IMR-90 (cell line): ENCODE measurements at regions not wholly inside any gene's neighbourhood (a gene's known extent, or its start where the extent isn't known, plus 50 kb on each side); places are given as distances from the start of the nearest gene placed in this dataset.

ENCODE experiments used
- ATAC-seq: fragments of 200-7000 bp; cut with Tn5 transposase; 2 replicates; pipeline ENCODE4 v1.9.1; 2020; ENCODE audit warnings: low read depth, mild to moderate bottlenecking, moderate library complexity
- BruUV-seq: library from RNA; stranded (reverse); fragments of 400-500 nt; replicated peaks from 2 replicates; lab custom pipeline; 2021; lab: Mats Ljungman, UMichigan
- CTCF ChIA-PET: fragments of 300-600 bp; formaldehyde crosslinking; extraction: SDS; loops from one replicate; lab custom pipeline; 2021; ENCODE audit warnings: antibody characterized with exemption; lab: Yijun Ruan, JAX
- POLR2A ChIA-PET: fragments of 300-600 bp; sonication (Branson Sonifier 250); formaldehyde crosslinking; loops from one replicate; lab custom pipeline; 2022; ENCODE audit warnings: antibody characterized with exemption; ENCODE audit not compliant: unreplicated experiment; lab: Charles Lee
- DNase-seq: peaks from one replicate; pipeline ENCODE4 v3.0.0; 2013
- H2AFZ ChIP-seq: replicated peaks from 2 replicates; pipeline ENCODE3; 2013; ENCODE audit warnings: low read length, mild to moderate bottlenecking; ENCODE audit not compliant: poor library complexity
- H2AK5ac ChIP-seq: 2 replicates; pipeline ENCODE4 v1.6.1; 2013; ENCODE audit warnings: low read depth, low read length, inconsistent platforms
- H2AK9ac ChIP-seq: replicated peaks from 2 replicates; pipeline ENCODE3; 2013; ENCODE audit warnings: mild to moderate bottlenecking, low read depth, low read length, moderate library complexity; ENCODE audit not compliant: poor library complexity
- H2BK120ac ChIP-seq: 2 replicates; pipeline ENCODE4 v1.6.1; 2013; ENCODE audit warnings: low read depth, low read length, inconsistent platforms
- H2BK15ac ChIP-seq: 3 replicates; pipeline ENCODE4 v1.6.1; 2013; ENCODE audit warnings: low read depth, low read length, inconsistent platforms
- H2BK20ac ChIP-seq: 2 replicates; pipeline ENCODE4 v1.6.1; 2013; ENCODE audit warnings: low read depth, mild to moderate bottlenecking, inconsistent platforms, low read length, moderate library complexity
- H2BK5ac ChIP-seq: 2 replicates; pipeline ENCODE4 v1.6.1; 2013; ENCODE audit warnings: mild to moderate bottlenecking, low read depth, low read length, inconsistent platforms; ENCODE audit not compliant: poor library complexity, severe bottlenecking
- H3K14ac ChIP-seq: replicated peaks from 2 replicates; pipeline ENCODE4 v1.6.1; 2013; ENCODE audit warnings: low read depth, low read length, inconsistent platforms
- H3K18ac ChIP-seq: 2 replicates; pipeline ENCODE4 v1.6.1; 2013; ENCODE audit warnings: low read depth, low read length, control low read depth
- H3K23ac ChIP-seq: 2 replicates; pipeline ENCODE4 v1.6.1; 2013; ENCODE audit warnings: low read depth, low read length, inconsistent platforms
- H3K27ac ChIP-seq: 2 replicates; pipeline ENCODE4 v1.5.1; 2013; ENCODE audit warnings: mild to moderate bottlenecking, control low read depth, low read length; ENCODE audit not compliant: insufficient read depth
- H3K27me3 ChIP-seq: 2 replicates; pipeline ENCODE4 v1.6.1; 2013; ENCODE audit warnings: low read length; ENCODE audit not compliant: control insufficient read depth, insufficient read depth
- H3K36me3 ChIP-seq: 2 replicates; pipeline ENCODE4 v1.6.1; 2013; ENCODE audit warnings: low read length, mixed read lengths; ENCODE audit not compliant: control insufficient read depth, insufficient read depth
- H3K4ac ChIP-seq: 2 replicates; pipeline ENCODE4 v1.6.1; 2013; ENCODE audit warnings: low read depth, low read length, inconsistent platforms
- H3K4me1 ChIP-seq: 2 replicates; pipeline ENCODE4 v1.6.1; 2013; ENCODE audit warnings: low read length, mixed read lengths; ENCODE audit not compliant: control insufficient read depth, insufficient read depth
- H3K4me2 ChIP-seq: 2 replicates; pipeline ENCODE4 v1.6.1; 2013; ENCODE audit warnings: low read depth, mild to moderate bottlenecking, control low read depth, low read length, moderate library complexity
- H3K4me3 ChIP-seq: 2 replicates; pipeline ENCODE4 v1.5.1; 2013; ENCODE audit warnings: low read depth, mild to moderate bottlenecking, control low read depth, low read length, moderate library complexity; ENCODE audit not compliant: insufficient read depth
- H3K56ac ChIP-seq: 2 replicates; pipeline ENCODE4 v1.6.1; 2013; ENCODE audit warnings: low read length, inconsistent platforms; ENCODE audit not compliant: insufficient read depth; ENCODE audit errors: extremely low read depth
- H3K79me1 ChIP-seq, 2 experiments: 2 replicates each; pipeline ENCODE4 v1.6.1; 2013; ENCODE audit warnings: low read length in 2 of 2, inconsistent platforms in 1 of 2, low read depth in 1 of 2
- H3K9ac ChIP-seq: 2 replicates; pipeline ENCODE4 v1.6.1; 2013; ENCODE audit warnings: low read depth, low read length, control low read depth
- H3K9me1 ChIP-seq: 2 replicates; pipeline ENCODE4 v1.6.1; 2013; ENCODE audit warnings: low read length, inconsistent platforms; ENCODE audit not compliant: insufficient read depth
- H3K9me3 ChIP-seq: 2 replicates; pipeline ENCODE4 v1.6.1; 2013; ENCODE audit warnings: low read length; ENCODE audit not compliant: control insufficient read depth, insufficient read depth
- H4K20me1 ChIP-seq: 2 replicates; pipeline ENCODE4 v1.6.1; 2013; ENCODE audit warnings: low read length, inconsistent platforms; ENCODE audit not compliant: insufficient read depth
- H4K5ac ChIP-seq: 2 replicates; pipeline ENCODE4 v1.6.1; 2013; ENCODE audit warnings: mild to moderate bottlenecking, low read depth, low read length, control low read depth
- H4K8ac ChIP-seq, 2 experiments: 2 replicates each; pipeline ENCODE4 v1.6.1; 2013; ENCODE audit warnings: low read depth in 2 of 2, low read length in 2 of 2, control low read depth in 1 of 2, inconsistent platforms in 1 of 2
- H4K91ac ChIP-seq: 2 replicates; pipeline ENCODE4 v1.6.1; 2013; ENCODE audit warnings: low read depth, low read length, inconsistent platforms; ENCODE audit not compliant: insufficient read depth
- FOS ChIP-seq: fragments of 150-350 bp; IDR thresholded peaks from 2 replicates; pipeline ENCODE4 v1.6.1; 2016; ENCODE audit warnings: low read depth, low read length
- RAD21 ChIP-seq: IDR thresholded peaks from 2 replicates; pipeline ENCODE4 v1.6.1; 2012; ENCODE audit warnings: low read length, improper control_type of control experiment
- RCOR1 ChIP-seq: IDR thresholded peaks from 2 replicates; pipeline ENCODE4 v1.6.1; 2012; ENCODE audit warnings: mild to moderate bottlenecking, low read length, improper control_type of control experiment; ENCODE audit not compliant: insufficient replicate concordance
- RFX5 ChIP-seq: IDR thresholded peaks from 2 replicates; pipeline ENCODE4 v1.8.0; 2012; ENCODE audit warnings: low read depth, mild to moderate bottlenecking, low read length, moderate library complexity
- SMC3 ChIP-seq: fragments of 150-350 bp; IDR thresholded peaks from 2 replicates; pipeline ENCODE4 v1.6.1; 2016; ENCODE audit warnings: low read depth, mild to moderate bottlenecking, antibody characterized with exemption, low read length, moderate library complexity
- WGBS, 2 experiments: methylation state at CpG; one replicate each; pipeline versions ENCODE4 v1.1.5 to v1.1.7; 2013; ENCODE audit warnings: missing lambda C conversion rate in 2 of 2; ENCODE audit not compliant: insufficient read length in 1 of 2; ENCODE audit errors: extremely low coverage in 2 of 2; 5-methylcytosine and 5-hydroxymethylcytosine counted together
- dilution Hi-C: fragments of 300-500 bp; cut with HindIII; formaldehyde crosslinking; loops from one replicate; pipeline ENCODE4 v1.14.3; 2018; ENCODE audit warnings: low sequenced_read_pairs; ENCODE audit not compliant: unreplicated experiment
- in situ Hi-C: fragments of 300-500 bp; cut with MboI; formaldehyde crosslinking; loops from 3 replicates; pipeline ENCODE4 v1.14.3; 2019; ENCODE audit warnings: low sequenced_read_pairs, inconsistent platforms, mixed read lengths
- intact Hi-C: fragments of 100-400 bp; cut with micrococcal nuclease; formaldehyde crosslinking; loops from 2 replicates; pipeline ENCODE4 v1.10.0; 2022
- TF ChIP-seq, protein P1 (sequence below): fragments of 150-350 bp; IDR thresholded peaks from 2 replicates; pipeline ENCODE4 v1.6.1; 2017; ENCODE audit warnings: mild to moderate bottlenecking, antibody characterized with exemption, low read length, low read depth

DNA sequence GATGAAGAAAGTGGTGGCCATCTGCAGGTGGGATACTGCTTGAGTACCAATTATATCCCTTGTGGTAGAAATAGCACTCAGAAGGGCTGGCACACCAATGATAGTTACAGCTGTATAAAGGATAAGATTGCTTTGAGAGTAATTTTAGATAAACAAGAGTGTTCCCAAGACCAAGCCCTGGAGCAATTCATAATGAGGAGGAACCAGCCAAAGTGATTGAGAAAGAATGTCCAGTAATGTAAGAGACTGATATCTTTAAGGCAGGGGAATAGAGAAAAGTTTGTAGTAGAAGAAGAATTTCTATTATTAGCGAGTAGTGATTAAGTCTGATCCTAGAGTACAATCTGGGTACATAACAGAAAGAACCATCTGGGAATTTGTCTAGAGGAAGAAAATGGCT lies 945.1 kb downstream of the OTOL1 start:
- Histone ChIP-seq H3K27me3 (no peaks in the 10 kb centered on the region), H4K91ac (no peak overlapping the region), H2BK20ac (no peak overlapping the region), H3K4me3 (no peak overlapping the region), H3K18ac (no peak overlapping the region), H3K79me1 (no peaks in the 10 kb centered on the region), H4K5ac (no peak overlapping the region), H4K8ac (no peak overlapping the region), H2AFZ (no peak overlapping the region), H2AK5ac (no peak overlapping the region), H3K4me1 (no peaks in the 10 kb centered on the region), H3K4ac (no peak overlapping the region), H2BK15ac (no peak overlapping the region), H4K20me1 (no peaks in the 10 kb centered on the region), H2AK9ac (no peak overlapping the region), H3K9ac (no peak overlapping the region), H3K56ac (no peak overlapping the region), H2BK120ac (no peak overlapping the region), H3K9me1 (no peaks in the 10 kb centered on the region), H3K4me2 (no peak overlapping the region), H2BK5ac (no peak overlapping the region), H3K36me3 (no peaks in the 10 kb centered on the region), H3K14ac (no peak overlapping the region), H3K27ac (no peak overlapping the region), H3K9me3 (no peaks in the 10 kb centered on the region), H3K23ac (no peak overlapping the region)
- BruUV-seq = no TSS peak
- TF ChIP-seq, protein P1, sequence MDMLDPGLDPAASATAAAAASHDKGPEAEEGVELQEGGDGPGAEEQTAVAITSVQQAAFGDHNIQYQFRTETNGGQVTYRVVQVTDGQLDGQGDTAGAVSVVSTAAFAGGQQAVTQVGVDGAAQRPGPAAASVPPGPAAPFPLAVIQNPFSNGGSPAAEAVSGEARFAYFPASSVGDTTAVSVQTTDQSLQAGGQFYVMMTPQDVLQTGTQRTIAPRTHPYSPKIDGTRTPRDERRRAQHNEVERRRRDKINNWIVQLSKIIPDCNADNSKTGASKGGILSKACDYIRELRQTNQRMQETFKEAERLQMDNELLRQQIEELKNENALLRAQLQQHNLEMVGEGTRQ = no peak
- no peak for TF ChIP-seq FOS
- no peak for TF ChIP-seq RAD21
- TF ChIP-seq RFX5 = no peak
- TF ChIP-seq RCOR1 = no peak
- no peak for TF ChIP-seq SMC3
- CTCF ChIA-PET = no interaction called here
- intact Hi-C loops = no loop called here
- in situ Hi-C loops = no loop called here
- no CpG with 5 or more reads among the region's 1 CpG for WGBS, 2 experiments
- POLR2A ChIA-PET = no interaction called here
- no peak for ATAC-seq
- dilution Hi-C loops = no loop called here
- DNase-seq = no peak
